Body of pancreas (tissue), 4 donors: ENCODE measurements at regions not wholly inside any gene's neighbourhood (a gene's known extent, or its start where the extent isn't known, plus 50 kb on each side); places are given as distances from the start of the nearest gene placed in this dataset.

Experiments used
- ATAC-seq: fragments of 150-250 bp; one replicate; pipeline ENCODE4 v1.9.1; 2016
- DNase-seq, 4 donors: peaks; one replicate each; pipeline ENCODE4 v3.0.0-alpha.2; 2019
- H3K27ac ChIP-seq, 4 donors: fragments of 200-600 bp; sonication (generic); 1 replicate in 3 of 4; 2 replicates in 1 of 4; pipeline versions ENCODE4 v1.5.1 to v1.6.1; 2016 to 2019; ENCODE audit warnings: mild to moderate bottlenecking in 1 of 4, mixed read lengths in 1 of 4, moderate library complexity in 1 of 4
- H3K27me3 ChIP-seq, 2 donors: fragments of 200-600 bp; sonication (generic); one replicate each; pipeline ENCODE4 v1.6.0; 2016; ENCODE audit warnings: mild to moderate bottlenecking in 1 of 2
- H3K36me3 ChIP-seq, 2 donors: fragments of 200-600 bp; sonication (generic); replicated peaks in 1 of 2; 2 replicates each; pipeline ENCODE4 v1.5.1; 2016; ENCODE audit warnings: low read depth in 2 of 2; ENCODE audit not compliant: insufficient read depth in 1 of 2
- H3K4me1 ChIP-seq: fragments of 200-600 bp; sonication (generic); one replicate; pipeline ENCODE4 v1.6.0; 2016
- H3K4me3 ChIP-seq, 2 donors: fragments of 200-600 bp; sonication (generic); 1 replicate in 1 of 2; 2 replicates in 1 of 2; pipeline ENCODE4 v1.5.1; 2016 to 2019
- H3K9me3 ChIP-seq, 3 donors: fragments of 200-600 bp; sonication (generic); 1 replicate in 2 of 3; 2 replicates in 1 of 3; pipeline ENCODE4 v1.5.1; 2016
- POLR2A ChIP-seq, 3 donors: fragments of 450-650 bp; IDR thresholded peaks; one replicate each; pipeline ENCODE4 v1.6.1; 2016; ENCODE audit warnings: antibody characterized with exemption in 3 of 3, mild to moderate bottlenecking in 2 of 3
- WGBS, 2 donors: methylation state at CpG; one replicate each; pipeline ENCODE4 v1.1.5; 2017; 5-methylcytosine and 5-hydroxymethylcytosine counted together
- intact Hi-C: fragments of 100-400 bp; cut with DNase I; formaldehyde crosslinking; loops from one replicate; pipeline ENCODE4 v1.15.1; 2023
- TF ChIP-seq, protein P1 (sequence below), 7 experiments: fragments of 450-650 bp in 4 of 7; fragments of 200-600 bp in 3 of 7; sonication (generic) in 3 of 7; IDR thresholded peaks; one replicate each; pipeline ENCODE4 v1.5.1; 2016 to 2019; ENCODE audit warnings: antibody characterized with exemption in 7 of 7

DNA sequence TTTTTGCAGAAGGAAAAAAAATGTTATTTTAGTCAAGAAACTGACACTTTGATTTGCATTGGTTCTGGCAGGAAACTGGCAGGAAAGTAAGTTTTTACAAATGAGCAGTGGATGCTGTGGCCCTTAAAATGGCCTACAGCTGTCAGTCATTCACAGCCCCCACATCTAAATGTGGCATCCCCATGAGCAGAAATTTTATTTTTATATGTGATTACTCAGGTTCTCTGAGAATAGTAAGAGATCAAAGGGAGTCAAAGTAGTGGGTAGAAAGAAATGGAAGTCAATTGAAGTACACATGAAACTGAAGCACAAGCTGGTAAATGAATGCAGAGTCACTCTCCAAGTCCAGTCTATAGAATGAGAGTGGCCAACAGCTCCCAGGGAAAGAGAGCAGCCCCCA lies 80.3 kb downstream of the ENC1 start:
- intact Hi-C loops = no loop called here
- Histone ChIP-seq H3K4me3 (no peak overlapping the region), H3K4me1 (no peaks in the 10 kb centered on the region), H3K9me3 (no peaks in the 10 kb centered on the region), H3K27me3 (no peaks in the 10 kb centered on the region), H3K27ac (no peak overlapping the region), H3K36me3 (no peaks in the 10 kb centered on the region)
- no peak for ATAC-seq
- DNase-seq = no peak
- TF ChIP-seq, protein P1, sequence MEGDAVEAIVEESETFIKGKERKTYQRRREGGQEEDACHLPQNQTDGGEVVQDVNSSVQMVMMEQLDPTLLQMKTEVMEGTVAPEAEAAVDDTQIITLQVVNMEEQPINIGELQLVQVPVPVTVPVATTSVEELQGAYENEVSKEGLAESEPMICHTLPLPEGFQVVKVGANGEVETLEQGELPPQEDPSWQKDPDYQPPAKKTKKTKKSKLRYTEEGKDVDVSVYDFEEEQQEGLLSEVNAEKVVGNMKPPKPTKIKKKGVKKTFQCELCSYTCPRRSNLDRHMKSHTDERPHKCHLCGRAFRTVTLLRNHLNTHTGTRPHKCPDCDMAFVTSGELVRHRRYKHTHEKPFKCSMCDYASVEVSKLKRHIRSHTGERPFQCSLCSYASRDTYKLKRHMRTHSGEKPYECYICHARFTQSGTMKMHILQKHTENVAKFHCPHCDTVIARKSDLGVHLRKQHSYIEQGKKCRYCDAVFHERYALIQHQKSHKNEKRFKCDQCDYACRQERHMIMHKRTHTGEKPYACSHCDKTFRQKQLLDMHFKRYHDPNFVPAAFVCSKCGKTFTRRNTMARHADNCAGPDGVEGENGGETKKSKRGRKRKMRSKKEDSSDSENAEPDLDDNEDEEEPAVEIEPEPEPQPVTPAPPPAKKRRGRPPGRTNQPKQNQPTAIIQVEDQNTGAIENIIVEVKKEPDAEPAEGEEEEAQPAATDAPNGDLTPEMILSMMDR (IDR thresholded peaks at IDR 0.05) = no peak

DNA sequence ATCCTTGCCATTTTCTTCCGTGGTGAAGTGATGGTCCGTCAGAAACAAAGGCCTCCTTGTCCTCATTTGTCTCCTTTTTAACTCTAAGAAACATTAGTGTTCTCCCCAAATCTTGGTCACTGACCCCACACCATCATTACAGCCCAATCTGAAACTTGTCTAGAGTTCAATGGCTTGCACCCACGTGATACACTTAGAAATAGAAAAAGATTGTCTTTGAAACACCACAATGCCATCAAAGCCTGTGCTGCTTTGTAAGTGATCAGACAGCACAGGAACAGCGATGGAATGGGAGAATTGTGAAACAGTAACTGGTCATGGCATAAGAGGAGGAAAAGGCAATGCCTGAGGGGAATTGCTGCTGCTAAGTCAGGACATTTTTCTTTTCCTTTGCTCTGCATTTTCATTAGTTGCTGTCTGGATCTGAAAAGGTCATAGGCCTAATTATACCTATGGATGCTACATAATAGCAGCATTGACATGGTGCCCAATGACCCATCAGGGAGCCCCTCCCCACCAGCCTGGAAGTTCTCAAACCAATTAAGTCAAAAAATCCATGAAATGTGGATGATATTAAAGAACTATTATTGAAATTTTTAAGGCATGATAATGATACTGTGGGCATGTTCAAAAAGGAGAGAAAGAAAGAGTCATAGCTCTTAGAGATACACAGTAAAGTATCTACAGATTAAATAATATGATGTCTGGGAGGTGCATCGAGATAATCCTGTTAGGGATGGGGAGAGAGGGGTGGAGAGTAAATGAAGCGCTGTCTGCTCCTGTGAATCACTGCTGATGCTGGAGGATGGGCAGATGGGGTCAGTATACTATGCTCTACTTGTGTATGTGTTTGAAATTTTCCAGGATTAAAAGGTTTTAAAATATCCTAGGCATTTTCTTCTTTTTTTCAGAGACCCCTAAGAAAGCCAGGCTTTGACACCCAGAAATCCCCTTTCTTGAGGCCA lies 83.6 kb downstream of the ENC1 start:
- H3K9me3 ChIP-seq = no peaks in the 10 kb centered on the region
- no peaks in the 10 kb centered on the region for H3K27me3 ChIP-seq
- H3K4me1 ChIP-seq = no peaks in the 10 kb centered on the region
- H3K27ac ChIP-seq = no peak overlapping the region
- intact Hi-C loops = no loop called here
- H3K36me3 ChIP-seq = no peaks in the 10 kb centered on the region
- ATAC-seq = no peak
- WGBS, 2 donors = 84% methylated on average over 6 of the region's 6 CpGs
- DNase-seq = no peak
- TF ChIP-seq, protein P1 (IDR thresholded peaks at IDR 0.05) = no peak
- TF ChIP-seq POLR2A (IDR thresholded peaks at IDR 0.05) = no peak
- no peak overlapping the region for H3K4me3 ChIP-seq

DNA sequence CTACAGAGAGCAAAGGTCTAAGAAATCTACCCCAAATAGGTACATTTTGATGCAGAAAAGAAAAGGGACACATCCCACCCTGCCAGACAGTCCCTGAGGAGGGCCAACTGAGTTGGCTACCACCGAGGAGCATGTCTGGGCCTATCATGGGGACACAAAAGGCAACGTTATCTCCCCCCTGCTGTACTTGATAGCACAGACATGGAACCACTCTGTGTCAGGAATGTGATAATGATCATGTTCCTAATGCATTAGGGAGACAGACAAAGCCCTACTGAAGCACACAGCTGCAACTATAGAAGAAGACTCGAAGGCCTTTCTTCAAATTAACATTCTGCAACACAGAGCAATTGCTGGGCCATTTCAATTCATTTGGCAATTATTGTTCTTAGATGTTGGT lies 84.5 kb downstream of the ENC1 start:
- H3K9me3 ChIP-seq = no peaks in the 10 kb centered on the region
- no peak overlapping the region for H3K27ac ChIP-seq
- intact Hi-C loops = no loop called here
- ATAC-seq = no peak
- no peaks in the 10 kb centered on the region for H3K36me3 ChIP-seq
- no peak for DNase-seq
- no peaks in the 10 kb centered on the region for H3K27me3 ChIP-seq
- H3K4me3 ChIP-seq = no peak overlapping the region
- TF ChIP-seq POLR2A (IDR thresholded peaks at IDR 0.05) = no peak
- TF ChIP-seq, protein P1 (IDR thresholded peaks at IDR 0.05) = no peak
- no peaks in the 10 kb centered on the region for H3K4me1 ChIP-seq
- WGBS, 2 donors = 58 to 79% methylated on average over 3 of the region's 3 CpGs

DNA sequence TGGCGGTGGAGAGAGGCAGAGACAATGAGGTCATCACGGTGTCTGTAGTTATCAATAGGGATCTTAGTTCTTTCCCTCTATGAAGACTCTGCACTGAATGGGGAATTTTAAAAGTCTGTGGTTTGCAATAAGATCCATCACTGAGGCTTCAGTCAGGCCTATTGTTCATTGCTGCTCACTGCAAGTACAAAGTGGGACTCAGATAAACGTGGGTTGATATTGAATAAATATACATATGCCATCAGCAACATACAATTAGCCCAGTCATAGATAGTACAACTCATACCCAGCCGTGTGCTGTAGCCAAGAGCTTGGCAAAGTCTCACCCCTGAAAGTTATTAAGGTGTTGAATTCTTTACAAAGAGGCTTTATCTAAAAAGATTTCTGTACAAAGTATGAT lies 88.4 kb downstream of the ENC1 start:
- no peaks in the 10 kb centered on the region for H3K27me3 ChIP-seq
- H3K4me1 ChIP-seq = no peaks in the 10 kb centered on the region
- no peak for ATAC-seq
- DNase-seq = no peak
- WGBS, 2 donors = 72 to 73% methylated on average over 4 of the region's 4 CpGs
- intact Hi-C loops = no loop called here
- no peaks in the 10 kb centered on the region for H3K36me3 ChIP-seq
- TF ChIP-seq, protein P1 (IDR thresholded peaks at IDR 0.05) = no peak
- no peak for TF ChIP-seq POLR2A (IDR thresholded peaks at IDR 0.05)
- H3K27ac ChIP-seq = no peak overlapping the region
- H3K9me3 ChIP-seq = no peaks in the 10 kb centered on the region
- H3K4me3 ChIP-seq = no peak overlapping the region

DNA sequence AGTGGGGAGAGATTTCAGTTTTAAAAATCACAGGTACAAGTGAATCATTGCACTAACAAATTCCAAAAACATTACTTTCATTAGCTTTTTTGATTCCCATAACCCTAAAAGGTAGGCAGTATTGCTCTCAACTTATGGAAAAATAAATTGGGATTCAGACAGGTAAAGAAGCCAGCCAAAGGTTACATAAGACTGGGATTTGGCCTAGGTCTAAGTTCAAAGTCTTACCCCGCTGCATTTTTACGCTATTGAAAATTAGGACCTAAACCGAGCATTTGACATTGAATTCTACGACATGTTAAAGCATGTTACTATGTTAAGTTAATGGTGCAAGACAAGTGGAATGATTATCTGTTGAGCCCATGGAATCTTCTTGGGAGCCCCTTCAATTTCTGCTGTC lies 89.6 kb downstream of the ENC1 start:
- no peak for TF ChIP-seq POLR2A (IDR thresholded peaks at IDR 0.05)
- ATAC-seq (no peak), DNase-seq (no peak)
- Histone ChIP-seq H3K36me3 (no peaks in the 10 kb centered on the region), H3K4me1 (no peaks in the 10 kb centered on the region), H3K27me3 (no peaks in the 10 kb centered on the region), H3K9me3 (no peaks in the 10 kb centered on the region), H3K4me3 (no peak overlapping the region), H3K27ac (no peak overlapping the region)
- intact Hi-C loops = no loop called here
- WGBS, 2 donors = 65 to 99% methylated on average over 4 of the region's 4 CpGs
